ENCODE measurements at regions not wholly inside any gene's neighbourhood (a gene's known extent, or its start where the extent isn't known, plus 50 kb on each side); places are given as distances from the start of the nearest gene placed in this dataset.
A peak's percentile ranks its signal among the peaks of the same experiment; 100 is the strongest.

GRCh38 chr1:199101139-199101538 is 462.3 kb downstream of the PTPRC start:
- no peak for DNase-seq (ENCODE audit: low read depth in 2 of 2)

- no peak for DNase-seq (ENCODE audit: low read depth in 2 of 2)
These were observed 462.8 kb downstream of the PTPRC start for GRCh38 chr1:199101635-199102034.

DNA sequence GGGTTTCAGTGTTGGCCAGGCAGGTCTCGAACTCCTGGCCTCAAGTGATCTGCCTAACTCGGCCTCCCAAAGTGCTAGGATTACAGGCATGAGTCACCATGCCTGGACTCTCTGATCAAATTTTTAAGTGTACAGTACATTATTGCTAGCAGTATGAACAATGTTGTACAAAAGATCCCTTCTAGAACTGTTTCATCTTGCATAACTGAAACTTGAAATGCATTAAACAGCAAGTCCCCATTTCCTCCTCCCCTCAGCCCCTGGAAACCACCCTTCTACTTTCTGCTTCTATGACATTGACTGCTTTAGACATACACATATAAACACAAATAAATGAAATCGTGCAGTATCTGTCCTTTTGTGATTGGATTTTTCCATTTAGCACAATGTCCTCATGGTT is 463.4 kb downstream of the PTPRC start:
- DNase-seq (ENCODE audit: low read depth in 2 of 2) = no peak

- no peak for DNase-seq (ENCODE audit: low read depth in 2 of 2)
These were observed 470.3 kb downstream of the PTPRC start for GRCh38 chr1:199109160-199109559.

DNA sequence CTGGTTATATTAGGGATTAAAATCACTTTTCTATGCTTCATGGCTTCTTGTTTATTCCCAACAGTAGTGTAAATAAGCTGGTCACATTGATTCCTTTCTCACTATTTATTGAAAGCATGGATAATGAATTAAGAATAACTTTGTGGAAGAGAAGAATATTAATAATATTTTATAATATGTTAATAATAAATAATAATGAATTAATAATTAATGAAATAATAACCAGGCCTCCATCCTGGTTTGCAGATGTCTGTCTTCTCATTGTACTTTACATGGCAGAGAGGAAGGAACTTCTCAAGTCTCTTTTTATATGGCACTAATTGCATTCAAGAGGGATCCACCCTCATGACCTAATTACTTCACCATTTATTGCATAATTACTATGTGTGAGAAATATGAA is 473.5 kb downstream of the PTPRC start:
- DNase-seq (ENCODE audit: low read depth in 2 of 2) = no peak

- DNase-seq (ENCODE audit: low read depth in 2 of 2) = peak; percentile 49 to 57
These were observed 474.5 kb downstream of the PTPRC start for GRCh38 chr1:199113265-199113869.

- no peak for DNase-seq (ENCODE audit: low read depth in 2 of 2)
These were observed 477.6 kb downstream of the PTPRC start for GRCh38 chr1:199116488-199116887.

DNA sequence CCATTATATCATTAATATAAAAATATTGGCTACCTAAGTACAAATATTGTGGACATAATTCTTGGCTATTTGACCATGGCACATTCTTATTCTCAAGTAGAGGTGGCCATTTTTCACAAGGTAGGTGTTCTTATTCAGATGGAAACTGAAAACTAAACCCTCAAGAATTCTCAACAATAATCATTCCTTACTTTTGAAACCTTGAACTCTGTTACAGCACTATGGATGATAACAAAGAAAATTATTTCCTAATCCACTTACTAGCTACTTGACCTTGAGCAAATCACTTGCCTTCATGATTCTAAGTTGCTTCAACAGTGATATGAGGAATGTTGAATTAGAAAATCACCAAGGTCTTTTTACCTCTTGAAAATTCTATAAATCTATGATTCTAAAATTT is 482.2 kb downstream of the PTPRC start:
- no peak for DNase-seq (ENCODE audit: low read depth in 2 of 2)

DNA sequence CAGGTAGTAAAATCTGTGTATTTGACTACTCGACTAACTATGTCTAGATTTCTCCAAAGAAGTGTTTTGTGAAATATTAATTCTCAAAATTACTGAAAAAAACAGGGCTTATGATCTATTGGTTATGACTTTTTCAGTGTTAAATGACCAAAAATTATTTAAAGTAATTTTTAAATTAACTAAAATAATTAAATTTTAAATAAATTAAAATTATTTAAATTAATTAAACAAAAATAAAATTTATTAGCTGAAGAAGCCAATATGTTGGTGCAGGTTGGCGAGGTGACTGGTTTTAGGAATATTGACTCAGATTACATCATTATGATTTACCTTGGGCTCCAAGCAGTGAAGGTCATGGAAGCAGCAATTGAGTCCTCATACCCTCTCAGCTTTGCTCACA is 483.2 kb downstream of the PTPRC start:
- no peak for DNase-seq (ENCODE audit: low read depth in 2 of 2)

- DNase-seq (ENCODE audit: low read depth in 2 of 2) = no peak
These were observed 483.9 kb downstream of the PTPRC start for GRCh38 chr1:199122532-199123311.

DNA sequence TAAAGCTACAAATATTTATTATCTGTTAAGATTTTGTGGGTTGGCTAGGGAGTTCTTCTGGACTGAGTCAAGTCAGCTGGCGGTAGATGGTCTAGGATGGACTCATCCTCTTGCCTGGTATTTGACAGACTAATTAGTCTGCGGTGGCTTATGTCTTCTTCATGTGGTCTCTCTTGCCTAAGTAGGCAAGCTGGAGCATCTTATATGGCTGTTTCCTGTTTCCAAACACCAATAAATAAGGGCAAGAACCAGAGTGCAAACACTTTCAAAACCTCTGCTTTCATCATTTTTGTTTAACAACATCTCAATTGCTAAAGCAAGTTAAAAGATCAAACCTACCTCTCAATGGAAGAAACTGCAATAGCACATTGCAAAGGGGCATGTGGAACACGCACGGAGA is 484.8 kb downstream of the PTPRC start:
- no peak for DNase-seq (ENCODE audit: low read depth in 2 of 2)

GRCh38 chr1:199124351-199124750 is 485.5 kb downstream of the PTPRC start:
- no peak for DNase-seq (ENCODE audit: low read depth in 2 of 2)

GRCh38 chr1:199129247-199129646 is 490.4 kb downstream of the PTPRC start:
- no peak for DNase-seq (ENCODE audit: low read depth in 2 of 2)

DNA sequence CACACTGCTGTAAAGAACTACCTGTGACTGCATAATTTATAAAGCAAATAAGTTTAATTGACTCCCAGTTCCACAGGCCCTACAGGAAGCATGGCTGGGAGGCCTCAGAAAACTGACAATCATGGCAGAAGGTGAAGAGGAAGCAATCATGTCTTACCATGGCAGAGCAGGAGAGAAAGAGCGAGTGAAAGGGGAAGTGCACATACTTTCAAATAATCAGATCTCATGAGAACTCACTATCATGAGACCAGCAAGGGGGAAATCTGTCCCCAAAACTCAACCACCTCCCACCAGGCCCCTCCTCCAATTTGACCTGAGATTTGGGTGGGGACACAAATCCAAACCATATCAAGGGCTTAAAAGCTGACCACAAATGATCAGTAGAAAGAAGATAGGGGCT is 493.2 kb downstream of the PTPRC start:
- no peak for DNase-seq (ENCODE audit: low read depth in 2 of 2)

DNA sequence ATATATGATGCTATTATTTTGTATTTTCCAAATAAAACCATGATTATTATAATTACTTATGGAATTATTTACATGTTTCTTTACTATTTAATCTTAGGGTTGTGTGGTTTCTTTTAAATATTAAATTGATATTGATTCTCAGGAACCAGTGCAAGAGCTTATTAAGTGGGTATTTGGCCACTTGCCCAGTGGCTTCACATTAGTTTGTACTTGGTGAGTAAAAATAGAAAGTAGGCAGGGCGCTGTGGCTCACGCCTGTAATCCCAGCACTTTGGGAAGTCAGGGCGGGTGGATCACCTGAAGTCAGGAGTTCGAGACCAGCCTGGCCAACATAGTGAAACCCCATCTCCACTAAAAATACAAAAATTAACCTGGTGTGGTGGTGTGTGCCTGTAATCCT is 497.1 kb downstream of the PTPRC start:
- DNase-seq (ENCODE audit: low read depth in 2 of 2) = no peak

DNA sequence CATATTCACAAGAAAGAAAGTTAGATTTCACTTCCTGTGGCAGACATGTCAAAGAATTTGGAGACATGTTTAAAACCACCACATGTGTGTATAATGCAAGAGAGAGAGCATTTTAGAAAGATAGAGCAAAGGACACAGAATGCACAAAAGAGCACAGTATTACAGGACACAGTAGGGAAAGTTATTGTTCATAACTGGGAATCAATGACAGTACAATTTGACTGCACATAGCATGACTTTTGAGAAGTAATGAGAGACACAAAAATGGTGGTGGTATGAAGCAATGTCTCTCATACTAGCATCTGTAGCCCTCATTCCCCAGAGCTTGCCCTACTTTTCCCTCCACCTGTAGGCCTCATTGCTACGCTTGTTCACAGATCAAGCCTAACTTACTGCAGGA is 499.2 kb downstream of the PTPRC start:
- no peak for DNase-seq (ENCODE audit: low read depth in 2 of 2)

DNA sequence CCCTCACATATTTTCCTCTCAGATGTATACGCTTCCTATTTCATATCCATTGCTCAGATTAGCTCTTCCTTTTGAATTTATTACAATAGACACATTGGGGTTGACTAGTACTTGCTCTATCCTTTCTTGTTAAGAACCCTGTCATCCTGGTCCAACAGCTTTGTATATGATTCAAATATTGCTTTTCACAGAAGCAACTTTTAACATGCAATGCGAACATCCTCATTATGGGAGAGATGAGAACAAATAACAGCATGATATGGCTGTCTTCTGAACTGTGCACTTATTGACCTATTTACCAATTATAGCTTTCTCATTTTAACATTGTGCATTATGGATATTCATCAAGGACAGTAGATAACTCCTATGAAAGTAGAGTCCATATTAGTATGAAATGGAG is 510.8 kb downstream of the PTPRC start:
- DNase-seq (ENCODE audit: low read depth in 2 of 2) = no peak

GRCh38 chr1:199150756-199151155 is 511.9 kb downstream of the PTPRC start:
- DNase-seq (ENCODE audit: low read depth in 2 of 2) = no peak

GRCh38 chr1:199151634-199152425 is 513.0 kb downstream of the PTPRC start:
- DNase-seq (ENCODE audit: low read depth in 2 of 2) = no peak

- no peak for DNase-seq (ENCODE audit: low read depth in 2 of 2)
These were observed 513.8 kb downstream of the PTPRC start for GRCh38 chr1:199152676-199153075.

DNA sequence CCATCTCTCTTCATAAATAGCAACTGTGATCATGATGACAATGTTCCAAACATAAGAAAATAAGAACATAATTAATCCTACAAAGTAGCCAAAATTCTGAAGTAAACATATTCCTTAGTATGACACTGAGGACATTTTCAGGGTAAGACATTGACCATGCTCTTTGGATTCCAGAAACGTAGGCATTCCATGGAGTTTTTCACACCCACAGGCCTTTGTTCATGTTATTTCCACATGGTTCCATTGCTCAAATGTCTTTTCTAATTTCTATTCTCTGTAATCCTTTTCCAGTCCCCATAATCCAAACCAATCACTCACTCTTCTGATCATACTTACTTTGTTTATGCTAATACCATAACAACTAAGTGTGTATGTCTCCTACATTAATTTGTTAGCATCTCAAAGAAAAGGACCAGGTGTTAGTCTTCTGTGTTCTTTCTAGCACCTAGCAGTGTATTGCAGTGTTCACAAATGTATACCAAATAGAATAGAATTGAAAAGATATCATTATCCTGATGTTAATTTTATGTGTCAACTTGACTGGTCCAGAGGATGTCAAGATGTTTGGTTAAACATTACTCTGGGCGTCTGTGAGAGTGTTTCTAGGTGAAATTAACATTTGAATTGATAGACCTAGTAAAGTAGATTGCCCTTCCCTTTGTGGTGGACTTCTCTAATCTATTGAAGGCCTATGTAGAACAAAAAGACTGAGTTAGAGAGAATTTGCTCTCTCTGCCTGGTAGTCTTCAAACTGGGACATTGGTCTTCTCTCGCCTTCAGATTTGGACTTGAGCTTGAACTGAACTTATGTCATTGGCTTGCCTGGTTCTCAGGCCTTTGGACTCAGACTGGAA is 516.6 kb downstream of the PTPRC start:
- DNase-seq (ENCODE audit: low read depth in 2 of 2) = no peak

GRCh38 chr1:199157494-199157893 is 518.7 kb downstream of the PTPRC start:
- DNase-seq (ENCODE audit: low read depth in 2 of 2) = no peak
